GM12878 (cell line): ENCODE measurements at regions not wholly inside any gene's neighbourhood (a gene's known extent, or its start where the extent isn't known, plus 50 kb on each side); places are given as distances from the start of the nearest gene placed in this dataset.

Experiments used
- ATAC-seq: fragments of 200-7000 bp; cut with Tn5 transposase; 3 replicates; pipeline ENCODE4 v1.9.1; 2020; ENCODE audit warnings: mild to moderate bottlenecking, moderate library complexity
- BruUV-seq: library from RNA; stranded (reverse); fragments of 400-500 nt; replicated peaks from 2 replicates; lab custom pipeline; 2021; lab: Mats Ljungman, UMichigan
- CTCF ChIA-PET: fragments of 300-600 bp; sonication (Branson Sonifier 250); formaldehyde crosslinking; extraction: SDS; loops from one replicate; lab custom pipeline; 2021; ENCODE audit warnings: inconsistent platforms; lab: Yijun Ruan, JAX
- POLR2A ChIA-PET: fragments of 350-600 bp; formaldehyde crosslinking; extraction: SDS; loops from one replicate; lab custom pipeline; 2021; ENCODE audit warnings: inconsistent platforms; lab: Charles Lee
- RAD21 ChIA-PET: fragments of 300-600 bp; sonication (Branson Sonifier 250); formaldehyde crosslinking; loops from one replicate; lab custom pipeline; 2023; ENCODE audit warnings: antibody characterized with exemption; ENCODE audit not compliant: unreplicated experiment; lab: Charles Lee
- SMC1A ChIA-PET: fragments of 300-600 bp; sonication (Branson Sonifier 250); formaldehyde crosslinking; loops from one replicate; lab custom pipeline; 2023; ENCODE audit not compliant: unreplicated experiment, uncharacterized antibody; lab: Charles Lee
- DNase-seq: peaks from one replicate; pipeline ENCODE4 v3.0.0-alpha.2; 2011; ENCODE audit warnings: low read depth, low spot score
- FAIRE-seq: peaks from 3 replicates; lab custom pipeline; 2011; peaks lifted over from hg19 to GRCh38; lab: Jason Lieb, UNC
- H2AFZ ChIP-seq: 2 replicates; pipeline ENCODE4 v1.6.0; 2011; ENCODE audit warnings: low read depth, low read length, control low read depth; ENCODE audit not compliant: control insufficient read depth
- H3K27ac ChIP-seq: 2 replicates; pipeline ENCODE4 v1.5.1; 2011; ENCODE audit warnings: control low read depth; ENCODE audit not compliant: control insufficient read depth, insufficient read depth
- H3K27me3 ChIP-seq, 2 experiments: replicated peaks in 1 of 2; 2 replicates each; pipeline versions ENCODE4 v1.6.0 to v1.6.1; 2011; ENCODE audit warnings: low read length in 1 of 2; ENCODE audit not compliant: control insufficient read depth in 2 of 2, insufficient read depth in 2 of 2
- H3K36me3 ChIP-seq, 2 experiments: 2 replicates each; pipeline ENCODE4 v1.5.1; 2011; ENCODE audit warnings: low read length in 1 of 2; ENCODE audit not compliant: control insufficient read depth in 2 of 2, insufficient read depth in 2 of 2
- H3K4me1 ChIP-seq: 2 replicates; pipeline ENCODE4 v1.6.1; 2011; ENCODE audit warnings: mild to moderate bottlenecking, low read length, moderate library complexity, mixed read lengths; ENCODE audit not compliant: control insufficient read depth, insufficient read depth
- H3K4me2 ChIP-seq: 2 replicates; pipeline ENCODE4 v1.6.0; 2011; ENCODE audit warnings: control low read depth; ENCODE audit not compliant: control insufficient read depth, insufficient read depth
- H3K4me3 ChIP-seq: fragments of 200-600 bp; sonication (generic); 2 replicates; pipeline ENCODE4 v1.5.1; 2016
- H3K79me2 ChIP-seq: 2 replicates; pipeline ENCODE4 v1.6.0; 2011; ENCODE audit warnings: low read length; ENCODE audit not compliant: control insufficient read depth, insufficient read depth
- H3K9ac ChIP-seq: 2 replicates; pipeline ENCODE4 v1.8.0; 2011; ENCODE audit warnings: low read length, control low read depth, mixed read lengths; ENCODE audit not compliant: control insufficient read depth, insufficient read depth
- H3K9me3 ChIP-seq: replicated peaks from 3 replicates; pipeline ENCODE4 v1.5.1; 2011; ENCODE audit warnings: mild to moderate bottlenecking, low read length; ENCODE audit not compliant: control insufficient read depth, insufficient read depth
- H4K20me1 ChIP-seq: 2 replicates; pipeline ENCODE4 v1.6.0; 2011; ENCODE audit not compliant: control insufficient read depth, insufficient read depth
- BCLAF1 ChIP-seq: fragments of 450-650 bp; IDR thresholded peaks from 2 replicates; pipeline ENCODE4 v1.6.1; 2017; ENCODE audit warnings: antibody characterized with exemption, mild to moderate bottlenecking, moderate library complexity
- BMI1 ChIP-seq: fragments of 450-650 bp; IDR thresholded peaks from 2 replicates; pipeline ENCODE4 v1.6.1; 2016; ENCODE audit warnings: mild to moderate bottlenecking, moderate library complexity, borderline replicate concordance
- CHD1 ChIP-seq: IDR thresholded peaks from 2 replicates; pipeline ENCODE4 v1.6.1; 2012; ENCODE audit warnings: low read depth, low read length, improper control_type of control experiment
- E4F1 ChIP-seq: fragments of 450-650 bp; IDR thresholded peaks from 2 replicates; pipeline ENCODE4 v1.6.1; 2018; ENCODE audit warnings: borderline replicate concordance, mild to moderate bottlenecking; ENCODE audit not compliant: partially characterized antibody
- HDAC2 ChIP-seq: fragments of 200-600 bp; sonication (generic); IDR thresholded peaks from 2 replicates; pipeline ENCODE4 v1.6.1; 2017
- KDM1A ChIP-seq: fragments of 200-600 bp; sonication (generic); IDR thresholded peaks from 2 replicates; pipeline ENCODE4 v1.6.1; 2016; ENCODE audit warnings: borderline replicate concordance
- NFYB ChIP-seq: IDR thresholded peaks from 2 replicates; pipeline ENCODE4 v1.6.1; 2011; ENCODE audit warnings: low read depth, mild to moderate bottlenecking, low read length, improper control_type of control experiment, moderate library complexity; ENCODE audit not compliant: insufficient read depth
- NRF1 ChIP-seq: conservative IDR thresholded peaks from 2 replicates; pipeline ENCODE4 v1.6.1; 2011; ENCODE audit warnings: mild to moderate bottlenecking, low read depth, low read length, improper control_type of control experiment
- TCF7 ChIP-seq: IDR thresholded peaks from 2 replicates; pipeline ENCODE4 v1.6.1; 2014; ENCODE audit warnings: antibody characterized with exemption, borderline replicate concordance
- WGBS: methylation state at CpG from one replicate; pipeline ENCODE4 v1.1.6; 2016; ENCODE audit warnings: low lambda C conversion rate; ENCODE audit not compliant: insufficient replicate concordance, insufficient coverage; ENCODE audit errors: missing lambda C conversion rate; 5-methylcytosine and 5-hydroxymethylcytosine counted together
- in situ Hi-C: fragments of 300-500 bp; cut with MboI; formaldehyde crosslinking; loops from 9 replicates; pipeline ENCODE4 v1.14.3; 2018; ENCODE audit warnings: mixed read lengths
- intact Hi-C: fragments of 100-400 bp; cut with micrococcal nuclease; formaldehyde crosslinking; loops from one replicate; pipeline ENCODE4 v1.14.2; 2022; ENCODE audit not compliant: unreplicated experiment
- TF ChIP-seq, protein P1 (sequence below): fragments of 450-650 bp; formaldehyde crosslinking; IDR thresholded peaks from 2 replicates; pipeline ENCODE4 v1.5.0; 2022; ENCODE audit warnings: mild to moderate bottlenecking, missing genetic modification characterization

DNA sequence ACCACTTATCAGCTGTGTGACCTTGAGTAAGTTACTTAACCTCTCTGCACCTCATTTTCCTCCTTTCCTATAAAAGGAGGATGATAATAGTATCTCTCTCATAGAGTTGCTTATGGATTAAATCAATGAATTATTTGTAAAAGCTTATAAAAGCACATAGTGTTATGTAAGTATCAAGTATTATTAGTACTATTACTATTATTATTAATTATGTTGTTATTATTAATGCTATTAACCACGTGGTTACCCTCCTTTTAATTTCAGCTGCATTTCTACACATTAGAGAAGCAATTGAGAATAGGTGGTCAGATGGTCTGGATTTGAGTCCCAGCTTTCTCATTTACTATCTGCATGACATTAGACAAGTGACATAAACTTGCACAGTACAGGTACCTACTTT lies 58.1 kb upstream of the WNT4 start:
- FAIRE-seq = no peak
- no peak for DNase-seq
- Histone ChIP-seq H3K27me3 (no peaks in the 10 kb centered on the region), H3K36me3 (no peaks in the 10 kb centered on the region), H3K4me1 (no peaks in the 10 kb centered on the region), H3K79me2 (no peaks in the 10 kb centered on the region), H3K4me2 (no peak overlapping the region), H2AFZ (no peak overlapping the region), H4K20me1 (no peaks in the 10 kb centered on the region), H3K9me3 (no peaks in the 10 kb centered on the region), H3K9ac (no peak overlapping the region), H3K4me3 (no peak overlapping the region), H3K27ac (no peak overlapping the region)
- CTCF ChIA-PET = interaction anchor here (0.8 kb wide), 1 partner anchor 10 kb away, joined by 3 read pairs; no protein-coding TSS in a partner anchor
- in situ Hi-C loops = no loop called here
- intact Hi-C loops = no loop called here
- no peak for TF ChIP-seq NRF1
- no peak for TF ChIP-seq HDAC2
- no peak for TF ChIP-seq BMI1
- TF ChIP-seq NFYB = no peak
- TF ChIP-seq TCF7 = no peak
- no peak for TF ChIP-seq E4F1
- TF ChIP-seq, protein P1, sequence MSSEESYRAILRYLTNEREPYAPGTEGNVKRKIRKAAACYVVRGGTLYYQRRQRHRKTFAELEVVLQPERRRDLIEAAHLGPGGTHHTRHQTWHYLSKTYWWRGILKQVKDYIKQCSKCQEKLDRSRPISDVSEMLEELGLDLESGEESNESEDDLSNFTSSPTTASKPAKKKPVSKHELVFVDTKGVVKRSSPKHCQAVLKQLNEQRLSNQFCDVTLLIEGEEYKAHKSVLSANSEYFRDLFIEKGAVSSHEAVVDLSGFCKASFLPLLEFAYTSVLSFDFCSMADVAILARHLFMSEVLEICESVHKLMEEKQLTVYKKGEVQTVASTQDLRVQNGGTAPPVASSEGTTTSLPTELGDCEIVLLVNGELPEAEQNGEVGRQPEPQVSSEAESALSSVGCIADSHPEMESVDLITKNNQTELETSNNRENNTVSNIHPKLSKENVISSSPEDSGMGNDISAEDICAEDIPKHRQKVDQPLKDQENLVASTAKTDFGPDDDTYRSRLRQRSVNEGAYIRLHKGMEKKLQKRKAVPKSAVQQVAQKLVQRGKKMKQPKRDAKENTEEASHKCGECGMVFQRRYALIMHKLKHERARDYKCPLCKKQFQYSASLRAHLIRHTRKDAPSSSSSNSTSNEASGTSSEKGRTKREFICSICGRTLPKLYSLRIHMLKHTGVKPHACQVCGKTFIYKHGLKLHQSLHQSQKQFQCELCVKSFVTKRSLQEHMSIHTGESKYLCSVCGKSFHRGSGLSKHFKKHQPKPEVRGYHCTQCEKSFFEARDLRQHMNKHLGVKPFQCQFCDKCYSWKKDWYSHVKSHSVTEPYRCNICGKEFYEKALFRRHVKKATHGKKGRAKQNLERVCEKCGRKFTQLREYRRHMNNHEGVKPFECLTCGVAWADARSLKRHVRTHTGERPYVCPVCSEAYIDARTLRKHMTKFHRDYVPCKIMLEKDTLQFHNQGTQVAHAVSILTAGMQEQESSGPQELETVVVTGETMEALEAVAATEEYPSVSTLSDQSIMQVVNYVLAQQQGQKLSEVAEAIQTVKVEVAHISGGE (CRISPR knock-in tag) = no peak
- TF ChIP-seq BCLAF1 = no peak
- no peak for TF ChIP-seq KDM1A
- no peak for TF ChIP-seq CHD1
- POLR2A ChIA-PET = interaction anchor here (0.8 kb wide), 1 partner anchor 10 kb away, joined by 3 read pairs; no protein-coding TSS in a partner anchor
- SMC1A ChIA-PET = no interaction called here
- BruUV-seq = no TSS peak
- ATAC-seq = no peak
- 0% methylated on average over 1 of the region's 1 CpG for WGBS
- RAD21 ChIA-PET = no interaction called here
